ENCODE measurements at regions not wholly inside any gene's neighbourhood (a gene's known extent, or its start where the extent isn't known, plus 50 kb on each side); places are given as distances from the start of the nearest gene placed in this dataset.

- no peak overlapping the region for H4K8ac ChIP-seq (ENCODE audit: low read depth, low read length)
- no peaks in the 10 kb centered on the region for H3K27me3 ChIP-seq (ENCODE audit: insufficient read depth, low read length, poor library complexity)
- no peak overlapping the region for H3K9ac ChIP-seq (ENCODE audit: low read length)
- no peak overlapping the region for H2BK120ac ChIP-seq (ENCODE audit: low read depth, low read length)
- H2AK5ac ChIP-seq (ENCODE audit: low read length): no peak overlapping the region
- no peaks in the 10 kb centered on the region for H3K79me2 ChIP-seq (ENCODE audit: control insufficient read depth, insufficient read depth, low read length)
- H3K36me3 ChIP-seq (ENCODE audit: control insufficient read depth, insufficient read depth, low read length): no peaks in the 10 kb centered on the region
- no peak overlapping the region for H2BK5ac ChIP-seq (ENCODE audit: low read length)
- no peak overlapping the region for H2BK15ac ChIP-seq (replicated peaks; ENCODE audit: low read depth)
- no peak overlapping the region for H3K4me2 ChIP-seq (ENCODE audit: low read length)
- H3K4ac ChIP-seq (ENCODE audit: low read depth, low read length): no peak overlapping the region
- H3K4me1 ChIP-seq (ENCODE audit: control insufficient read depth, low read depth, low read length): peaks cover 4% of the 10 kb centered on the region
- no peak overlapping the region for H3K56ac ChIP-seq (ENCODE audit: low read length)
- no peak overlapping the region for H3K27ac ChIP-seq (ENCODE audit: low read depth, low read length)
- no peak overlapping the region for H4K5ac ChIP-seq (ENCODE audit: low read length)
- WGBS (ENCODE audit: extremely low coverage, insufficient coverage, low lambda C conversion rate): no CpG with 5 or more reads among the region's 3 CpGs
- H3K4me3 ChIP-seq (ENCODE audit: low read length): no peak overlapping the region
- no peak overlapping the region for H3K18ac ChIP-seq (ENCODE audit: low read length)
- DNase-seq: no peak
- no peaks in the 10 kb centered on the region for H3K79me1 ChIP-seq (ENCODE audit: low read length)
- H3K23ac ChIP-seq (ENCODE audit: low read length): no peak overlapping the region
Observed at GRCh38 chr10:8182806-8183205, 128.3 kb downstream of the GATA3 start.

DNA sequence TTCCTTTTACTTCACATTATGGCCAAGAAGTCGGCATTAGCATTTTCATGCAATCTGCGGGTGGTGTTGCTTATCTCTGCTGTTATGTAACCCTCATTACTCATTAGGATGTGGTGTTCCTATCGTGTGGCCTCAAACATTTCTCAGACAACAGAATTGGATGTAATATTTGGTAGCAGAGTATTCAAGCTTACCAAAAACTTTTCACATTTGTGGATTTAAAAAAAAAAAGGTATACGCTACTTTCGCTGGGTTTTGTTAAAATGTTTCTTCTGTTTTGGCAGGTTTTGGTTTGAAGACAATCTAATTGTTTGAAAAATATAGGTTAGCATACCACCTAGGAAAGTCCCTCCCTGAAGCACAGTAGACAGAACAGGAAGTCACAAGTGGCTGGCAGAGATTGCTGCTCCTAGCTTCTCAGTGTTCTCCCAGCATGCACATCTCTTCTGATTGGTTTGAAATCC lies 128.8 kb downstream of the GATA3 start:
- Histone ChIP-seq H3K4me3 (ENCODE audit: low read length) (no peak overlapping the region), H3K27me3 (ENCODE audit: insufficient read depth, low read length, poor library complexity) (no peaks in the 10 kb centered on the region), H2BK15ac (replicated peaks; ENCODE audit: low read depth) (no peak overlapping the region), H3K23ac (ENCODE audit: low read length) (no peak overlapping the region), H3K4me1 (ENCODE audit: control insufficient read depth, low read depth, low read length) (peaks cover 4% of the 10 kb centered on the region), H3K4me2 (ENCODE audit: low read length) (no peak overlapping the region), H2AK5ac (ENCODE audit: low read length) (no peak overlapping the region), H3K4ac (ENCODE audit: low read depth, low read length) (no peak overlapping the region), H3K56ac (ENCODE audit: low read length) (no peak overlapping the region), H2BK5ac (ENCODE audit: low read length) (no peak overlapping the region), H4K8ac (ENCODE audit: low read depth, low read length) (no peak overlapping the region), H3K79me2 (ENCODE audit: control insufficient read depth, insufficient read depth, low read length) (no peaks in the 10 kb centered on the region), H3K79me1 (ENCODE audit: low read length) (no peaks in the 10 kb centered on the region), H2BK120ac (ENCODE audit: low read depth, low read length) (no peak overlapping the region), H4K5ac (ENCODE audit: low read length) (no peak overlapping the region), H3K36me3 (ENCODE audit: control insufficient read depth, insufficient read depth, low read length) (no peaks in the 10 kb centered on the region), H3K9ac (ENCODE audit: low read length) (no peak overlapping the region), H3K27ac (ENCODE audit: low read depth, low read length) (no peak overlapping the region), H3K18ac (ENCODE audit: low read length) (no peak overlapping the region)
- WGBS (ENCODE audit: extremely low coverage, insufficient coverage, low lambda C conversion rate): no CpG with 5 or more reads among the region's 5 CpGs
- DNase-seq: peak; percentile 58

GRCh38 chr10:8187171-8187666 lies 132.7 kb downstream of the GATA3 start:
- Histone ChIP-seq H3K79me1 (ENCODE audit: low read length) (no peaks in the 10 kb centered on the region), H3K4ac (ENCODE audit: low read depth, low read length) (no peak overlapping the region), H2BK15ac (replicated peaks; ENCODE audit: low read depth) (no peak overlapping the region), H2BK120ac (ENCODE audit: low read depth, low read length) (no peak overlapping the region), H3K9ac (ENCODE audit: low read length) (no peak overlapping the region), H3K27ac (ENCODE audit: low read depth, low read length) (no peak overlapping the region), H3K18ac (ENCODE audit: low read length) (no peak overlapping the region), H3K4me3 (ENCODE audit: low read length) (no peak overlapping the region), H3K36me3 (ENCODE audit: control insufficient read depth, insufficient read depth, low read length) (no peaks in the 10 kb centered on the region), H3K27me3 (ENCODE audit: insufficient read depth, low read length, poor library complexity) (no peaks in the 10 kb centered on the region), H2AK5ac (ENCODE audit: low read length) (no peak overlapping the region), H2BK5ac (ENCODE audit: low read length) (no peak overlapping the region), H4K8ac (ENCODE audit: low read depth, low read length) (no peak overlapping the region), H3K56ac (ENCODE audit: low read length) (no peak overlapping the region), H4K5ac (ENCODE audit: low read length) (no peak overlapping the region), H3K23ac (ENCODE audit: low read length) (no peak overlapping the region), H3K79me2 (ENCODE audit: control insufficient read depth, insufficient read depth, low read length) (no peaks in the 10 kb centered on the region), H3K4me1 (ENCODE audit: control insufficient read depth, low read depth, low read length) (peaks cover 2% of the 10 kb centered on the region), H3K4me2 (ENCODE audit: low read length) (no peak overlapping the region)
- no peak for DNase-seq
- WGBS (ENCODE audit: extremely low coverage, insufficient coverage, low lambda C conversion rate): no CpG with 5 or more reads among the region's 3 CpGs

- no peak overlapping the region for H3K9ac ChIP-seq (ENCODE audit: low read length)
- no CpG with 5 or more reads among the region's 8 CpGs for WGBS (ENCODE audit: extremely low coverage, insufficient coverage, low lambda C conversion rate)
- H2BK15ac ChIP-seq (replicated peaks; ENCODE audit: low read depth): no peak overlapping the region
- no peak overlapping the region for H3K56ac ChIP-seq (ENCODE audit: low read length)
- H3K79me2 ChIP-seq (ENCODE audit: control insufficient read depth, insufficient read depth, low read length): no peaks in the 10 kb centered on the region
- no peaks in the 10 kb centered on the region for H3K27me3 ChIP-seq (ENCODE audit: insufficient read depth, low read length, poor library complexity)
- no peak overlapping the region for H3K27ac ChIP-seq (ENCODE audit: low read depth, low read length)
- H2BK120ac ChIP-seq (ENCODE audit: low read depth, low read length): no peak overlapping the region
- no peak overlapping the region for H4K5ac ChIP-seq (ENCODE audit: low read length)
- no peak overlapping the region for H3K23ac ChIP-seq (ENCODE audit: low read length)
- no peak overlapping the region for H3K4me2 ChIP-seq (ENCODE audit: low read length)
- H3K4ac ChIP-seq (ENCODE audit: low read depth, low read length): no peak overlapping the region
- no peak overlapping the region for H2BK5ac ChIP-seq (ENCODE audit: low read length)
- H3K36me3 ChIP-seq (ENCODE audit: control insufficient read depth, insufficient read depth, low read length): no peaks in the 10 kb centered on the region
- DNase-seq: peak; percentile 14
- H3K79me1 ChIP-seq (ENCODE audit: low read length): no peaks in the 10 kb centered on the region
- no peak overlapping the region for H2AK5ac ChIP-seq (ENCODE audit: low read length)
- H3K4me3 ChIP-seq (ENCODE audit: low read length): no peak overlapping the region
- H4K8ac ChIP-seq (ENCODE audit: low read depth, low read length): no peak overlapping the region
- no peak overlapping the region for H3K18ac ChIP-seq (ENCODE audit: low read length)
- H3K4me1 ChIP-seq (ENCODE audit: control insufficient read depth, low read depth, low read length): peaks cover 5% of the 10 kb centered on the region
Observed at GRCh38 chr10:8189458-8189857, 135.0 kb downstream of the GATA3 start.

DNA sequence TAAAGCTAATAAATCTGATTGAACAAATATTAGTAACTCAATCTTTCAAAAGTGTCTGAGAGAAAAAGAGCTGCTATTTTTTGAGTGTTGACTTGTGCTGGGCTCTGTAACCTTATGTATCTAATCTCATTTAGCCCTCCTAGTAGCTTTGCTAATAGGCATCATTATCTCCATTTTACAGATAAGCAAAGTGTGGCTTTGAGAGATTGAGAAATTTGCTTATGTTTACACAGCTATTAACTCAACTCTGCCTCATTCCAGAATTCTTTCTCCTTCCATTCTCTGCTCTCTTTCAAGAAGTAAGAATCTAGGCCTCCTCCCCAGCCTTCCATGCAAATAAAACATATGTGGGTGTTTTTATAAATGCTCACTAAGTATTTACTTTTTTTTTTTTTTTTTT lies 137.8 kb downstream of the GATA3 start:
- Histone ChIP-seq H3K4me3 (ENCODE audit: low read length) (no peak overlapping the region), H3K79me2 (ENCODE audit: control insufficient read depth, insufficient read depth, low read length) (no peaks in the 10 kb centered on the region), H3K27me3 (ENCODE audit: insufficient read depth, low read length, poor library complexity) (no peaks in the 10 kb centered on the region), H3K4ac (ENCODE audit: low read depth, low read length) (no peak overlapping the region), H4K8ac (ENCODE audit: low read depth, low read length) (no peak overlapping the region), H3K56ac (ENCODE audit: low read length) (no peak overlapping the region), H3K36me3 (ENCODE audit: control insufficient read depth, insufficient read depth, low read length) (no peaks in the 10 kb centered on the region), H2BK5ac (ENCODE audit: low read length) (no peak overlapping the region), H3K18ac (ENCODE audit: low read length) (no peak overlapping the region), H2AK5ac (ENCODE audit: low read length) (no peak overlapping the region), H3K9ac (ENCODE audit: low read length) (no peak overlapping the region), H3K4me1 (ENCODE audit: control insufficient read depth, low read depth, low read length) (peaks cover 5% of the 10 kb centered on the region), H3K79me1 (ENCODE audit: low read length) (no peaks in the 10 kb centered on the region), H2BK120ac (ENCODE audit: low read depth, low read length) (no peak overlapping the region), H2BK15ac (replicated peaks; ENCODE audit: low read depth) (no peak overlapping the region), H4K5ac (ENCODE audit: low read length) (no peak overlapping the region), H3K27ac (ENCODE audit: low read depth, low read length) (no peak overlapping the region), H3K23ac (ENCODE audit: low read length) (no peak overlapping the region), H3K4me2 (ENCODE audit: low read length) (no peak overlapping the region)
- peak; percentile 68 for DNase-seq

- Histone ChIP-seq H3K18ac (ENCODE audit: low read length) (no peak overlapping the region), H3K79me1 (ENCODE audit: low read length) (no peaks in the 10 kb centered on the region), H4K8ac (ENCODE audit: low read depth, low read length) (no peak overlapping the region), H3K27ac (ENCODE audit: low read depth, low read length) (no peak overlapping the region), H3K4me3 (ENCODE audit: low read length) (no peak overlapping the region), H3K4me1 (ENCODE audit: control insufficient read depth, low read depth, low read length) (peaks cover 5% of the 10 kb centered on the region), H2BK15ac (replicated peaks; ENCODE audit: low read depth) (no peak overlapping the region), H4K5ac (ENCODE audit: low read length) (no peak overlapping the region), H3K79me2 (ENCODE audit: control insufficient read depth, insufficient read depth, low read length) (no peaks in the 10 kb centered on the region), H3K4me2 (ENCODE audit: low read length) (no peak overlapping the region), H3K36me3 (ENCODE audit: control insufficient read depth, insufficient read depth, low read length) (no peaks in the 10 kb centered on the region), H3K23ac (ENCODE audit: low read length) (no peak overlapping the region), H2AK5ac (ENCODE audit: low read length) (no peak overlapping the region), H3K9ac (ENCODE audit: low read length) (no peak overlapping the region), H3K56ac (ENCODE audit: low read length) (no peak overlapping the region), H2BK5ac (ENCODE audit: low read length) (no peak overlapping the region), H3K4ac (ENCODE audit: low read depth, low read length) (no peak overlapping the region), H2BK120ac (ENCODE audit: low read depth, low read length) (no peak overlapping the region), H3K27me3 (ENCODE audit: insufficient read depth, low read length, poor library complexity) (no peaks in the 10 kb centered on the region)
- DNase-seq: peak; percentile 83
- WGBS (ENCODE audit: extremely low coverage, insufficient coverage, low lambda C conversion rate): no CpG with 5 or more reads among the region's 4 CpGs
Observed at GRCh38 chr10:8193546-8193945, 139.1 kb downstream of the GATA3 start.

All from mesendoderm (in vitro differentiated cells).